ENCODE measurements at regions not wholly inside any gene's neighbourhood (a gene's known extent, or its start where the extent isn't known, plus 50 kb on each side); places are given as distances from the start of the nearest gene placed in this dataset.

- peaks cover 6% of the 10 kb centered on the region for H3K27me3 Mint-ChIP-seq (ENCODE audit: low read depth)
Observed at GRCh38 chr4:153912301-153912700, 123.4 kb upstream of the SFRP2 start.

GRCh38 chr4:153909672-153910071 is 120.8 kb upstream of the SFRP2 start:
- H3K9me3 Mint-ChIP-seq: no peaks in the 10 kb centered on the region
- no peak overlapping the region for H3K4me3 Mint-ChIP-seq
- H3K27ac Mint-ChIP-seq: no peak overlapping the region

More at GRCh38 chr4:153912301-153912700, 123.4 kb upstream of the SFRP2 start:
- no peak for DNase-seq (ENCODE audit: low spot score in 2 of 2, unreplicated experiment in 2 of 2)
- H3K36me3 Mint-ChIP-seq: no peaks in the 10 kb centered on the region
- no peak overlapping the region for H3K27ac Mint-ChIP-seq
- peaks cover 3% of the 10 kb centered on the region for H3K4me1 Mint-ChIP-seq
- no peaks in the 10 kb centered on the region for H3K9me3 Mint-ChIP-seq
- no peak for TF ChIP-seq CTCF (IDR thresholded peaks at IDR 0.05; ENCODE audit: unreplicated experiment)
- H3K4me3 Mint-ChIP-seq: no peak overlapping the region

GRCh38 chr4:153906231-153906630 is 117.3 kb upstream of the SFRP2 start:
- peaks cover 4% of the 10 kb centered on the region for H3K27me3 Mint-ChIP-seq (ENCODE audit: low read depth)

More at GRCh38 chr4:153909672-153910071, 120.8 kb upstream of the SFRP2 start:
- H3K4me1 Mint-ChIP-seq: no peaks in the 10 kb centered on the region
- no peaks in the 10 kb centered on the region for H3K36me3 Mint-ChIP-seq
- no peak for TF ChIP-seq CTCF (IDR thresholded peaks at IDR 0.05; ENCODE audit: unreplicated experiment)
- no peak for DNase-seq (ENCODE audit: low spot score in 2 of 2, unreplicated experiment in 2 of 2)
- H3K27me3 Mint-ChIP-seq (ENCODE audit: low read depth): peaks cover 8% of the 10 kb centered on the region

GRCh38 chr4:153905231-153905630 is 116.3 kb upstream of the SFRP2 start:
- no peak overlapping the region for H3K4me3 Mint-ChIP-seq
- peaks cover 5% of the 10 kb centered on the region for H3K27me3 Mint-ChIP-seq (ENCODE audit: low read depth)
- no peak for TF ChIP-seq CTCF (IDR thresholded peaks at IDR 0.05; ENCODE audit: unreplicated experiment)
- no peaks in the 10 kb centered on the region for H3K36me3 Mint-ChIP-seq
- no peak overlapping the region for H3K27ac Mint-ChIP-seq
- H3K9me3 Mint-ChIP-seq: no peaks in the 10 kb centered on the region
- H3K4me1 Mint-ChIP-seq: no peaks in the 10 kb centered on the region
- no peak for DNase-seq (ENCODE audit: low spot score in 2 of 2, unreplicated experiment in 2 of 2)

More at GRCh38 chr4:153906231-153906630, 117.3 kb upstream of the SFRP2 start:
- TF ChIP-seq CTCF (IDR thresholded peaks at IDR 0.05; ENCODE audit: unreplicated experiment): no peak
- H3K4me3 Mint-ChIP-seq: no peak overlapping the region
- H3K9me3 Mint-ChIP-seq: no peaks in the 10 kb centered on the region
- no peak for DNase-seq (ENCODE audit: low spot score in 2 of 2, unreplicated experiment in 2 of 2)
- H3K36me3 Mint-ChIP-seq: no peaks in the 10 kb centered on the region
- no peaks in the 10 kb centered on the region for H3K4me1 Mint-ChIP-seq
- H3K27ac Mint-ChIP-seq: no peak overlapping the region

- no peak overlapping the region for H3K27ac Mint-ChIP-seq
- no peaks in the 10 kb centered on the region for H3K4me1 Mint-ChIP-seq
- no peak overlapping the region for H3K4me3 Mint-ChIP-seq
- H3K27me3 Mint-ChIP-seq (ENCODE audit: low read depth): peaks cover 6% of the 10 kb centered on the region
- no peaks in the 10 kb centered on the region for H3K36me3 Mint-ChIP-seq
- no peak for TF ChIP-seq CTCF (IDR thresholded peaks at IDR 0.05; ENCODE audit: unreplicated experiment)
- H3K9me3 Mint-ChIP-seq: no peaks in the 10 kb centered on the region
- no peak for DNase-seq (ENCODE audit: low spot score in 2 of 2, unreplicated experiment in 2 of 2)
Observed at GRCh38 chr4:153904011-153904410, 115.1 kb upstream of the SFRP2 start.

GRCh38 chr4:153901220-153901619 is 112.3 kb upstream of the SFRP2 start:
- no peak for TF ChIP-seq CTCF (IDR thresholded peaks at IDR 0.05; ENCODE audit: unreplicated experiment)
- Mint-ChIP-seq H3K9me3 (peaks cover 4% of the 10 kb centered on the region), H3K36me3 (no peaks in the 10 kb centered on the region), H3K4me1 (no peaks in the 10 kb centered on the region), H3K27me3 (ENCODE audit: low read depth) (peaks cover 8% of the 10 kb centered on the region), H3K27ac (no peak overlapping the region), H3K4me3 (no peak overlapping the region)
- no peak for DNase-seq (ENCODE audit: low spot score in 2 of 2, unreplicated experiment in 2 of 2)

Measured in mesothelial cell of epicardium (in vitro differentiated cells).